SU-DHL-6 (cell line): ENCODE measurements at regions not wholly inside any gene's neighbourhood (a gene's known extent, or its start where the extent isn't known, plus 50 kb on each side); places are given as distances from the start of the nearest gene placed in this dataset.

Source experiments
- H2AFZ ChIP-seq: fragments of 200-600 bp; sonication (generic); 2 replicates; pipeline ENCODE4 v1.6.1; 2014; ENCODE audit warnings: low read depth, mild to moderate bottlenecking, moderate library complexity, mixed read lengths, antibody characterized with exemption, low read length; ENCODE audit not compliant: severe bottlenecking
- H3F3A ChIP-seq: fragments of 200-600 bp; shearing (Covaris generic); 2 replicates; pipeline ENCODE4 v1.6.0; 2016; ENCODE audit warnings: antibody characterized with exemption, mild to moderate bottlenecking; ENCODE audit not compliant: insufficient read depth
- H3K27ac ChIP-seq: fragments of 200-600 bp; sonication (generic); 2 replicates; pipeline ENCODE4 v1.5.1; 2016; ENCODE audit warnings: low read depth, mild to moderate bottlenecking, low read length, moderate library complexity, mixed read lengths
- H3K27me3 ChIP-seq: fragments of 200-600 bp; sonication (generic), shearing (Covaris generic); 2 replicates; pipeline ENCODE4 v1.6.0; 2014; ENCODE audit warnings: mild to moderate bottlenecking, low read length
- H3K36me3 ChIP-seq: fragments of 200-600 bp; sonication (generic); 2 replicates; pipeline ENCODE4 v1.6.1; 2014; ENCODE audit warnings: mild to moderate bottlenecking, low read length, mixed read lengths
- H3K4me2 ChIP-seq: fragments of 300-600, 200-600 bp; shearing (Covaris generic), sonication (generic); 2 replicates; pipeline ENCODE4 v1.6.0; 2014; ENCODE audit warnings: low read length, low read depth, mild to moderate bottlenecking; ENCODE audit not compliant: poor library complexity, severe bottlenecking
- H3K4me3 ChIP-seq: fragments of 200-600 bp; sonication (generic); 2 replicates; pipeline ENCODE4 v1.5.1; 2014; ENCODE audit warnings: antibody characterized with exemption, low read length, mild to moderate bottlenecking, mixed read lengths; ENCODE audit not compliant: insufficient read depth, poor library complexity, severe bottlenecking
- H3K79me2 ChIP-seq: fragments of 200-600 bp; sonication (generic); 2 replicates; pipeline ENCODE4 v1.6.1; 2014; ENCODE audit warnings: mild to moderate bottlenecking, low read length, moderate library complexity; ENCODE audit not compliant: insufficient read depth
- H3K9ac ChIP-seq: fragments of 200-600 bp; sonication (generic); 2 replicates; pipeline ENCODE4 v1.7.0; 2014; ENCODE audit warnings: mild to moderate bottlenecking, low read length
- H3K9me2 ChIP-seq: fragments of 200-600 bp; sonication (generic); replicated peaks from 2 replicates; pipeline ENCODE4 v1.6.1; 2014; ENCODE audit warnings: low read length; ENCODE audit not compliant: insufficient read depth
- H3K9me3 ChIP-seq: fragments of 200-600 bp; sonication (generic); 2 replicates; pipeline ENCODE4 v1.6.1; 2014; ENCODE audit warnings: low read length, mixed read lengths; ENCODE audit not compliant: insufficient read depth
- H4K20me1 ChIP-seq: fragments of 200-600 bp; sonication (generic); 2 replicates; pipeline ENCODE4 v1.6.1; 2014; ENCODE audit warnings: low read depth, mild to moderate bottlenecking, antibody characterized with exemption, low read length, moderate library complexity, mixed read lengths
- CTCF ChIP-seq: fragments of 200-600 bp; sonication (generic); IDR thresholded peaks from one replicate; pipeline ENCODE4 v1.5.1; 2017; ENCODE audit warnings: antibody characterized with exemption, mild to moderate bottlenecking, low read length, moderate library complexity; ENCODE audit not compliant: insufficient read depth, poor library complexity, severe bottlenecking
- EZH2phosphoT487 ChIP-seq: fragments of 200-600 bp; sonication (generic), shearing (Covaris generic); conservative IDR thresholded peaks from 2 replicates; pipeline ENCODE4 v1.6.1; 2018; ENCODE audit warnings: mild to moderate bottlenecking, antibody characterized with exemption, low read length, moderate library complexity, mixed read lengths

- H3K4me3 ChIP-seq: no peak overlapping the region
- no peaks in the 10 kb centered on the region for H3F3A ChIP-seq
- H3K9me3 ChIP-seq: 0 out of 2 replicates have a peak, but pooled peaks cover 3% of the 10 kb centered on the region
- no peaks in the 10 kb centered on the region; the same call in 1 of the 2 replicates for H3K36me3 ChIP-seq
- no peaks in the 10 kb centered on the region for H4K20me1 ChIP-seq
- H3K4me2 ChIP-seq: no peak overlapping the region
- no peaks in the 10 kb centered on the region for H3K9me2 ChIP-seq
- H3K27me3 ChIP-seq: no peaks in the 10 kb centered on the region
- no peak overlapping the region for H3K27ac ChIP-seq
- no peak overlapping the region for H3K9ac ChIP-seq
- no peaks in the 10 kb centered on the region for H3K79me2 ChIP-seq
- H2AFZ ChIP-seq: no peak overlapping the region
- TF ChIP-seq CTCF (no peak), EZH2phosphoT487 (no peak)
Measured at GRCh38 chr6:67345946-67346345, 1289.1 kb upstream of the ADGRB3 start.

- H3K27me3 ChIP-seq: no peaks in the 10 kb centered on the region
- H4K20me1 ChIP-seq: no peaks in the 10 kb centered on the region
- H3K36me3 ChIP-seq: no peaks in the 10 kb centered on the region
- H3K4me2 ChIP-seq: no peak overlapping the region
- no peak overlapping the region for H3K4me3 ChIP-seq
- no peak overlapping the region for H3K9ac ChIP-seq
- H3K27ac ChIP-seq: no peak overlapping the region
- no peaks in the 10 kb centered on the region for H3K9me2 ChIP-seq
- peak overlapping the region; percentile 16 for H2AFZ ChIP-seq
- H3F3A ChIP-seq: no peaks in the 10 kb centered on the region
- no peaks in the 10 kb centered on the region for H3K9me3 ChIP-seq
- TF ChIP-seq CTCF (no peak), EZH2phosphoT487 (no peak)
- no peaks in the 10 kb centered on the region for H3K79me2 ChIP-seq
Measured at GRCh38 chr6:67336014-67336413, 1299.1 kb upstream of the ADGRB3 start.

GRCh38 chr6:67331304-67331703 lies 1303.8 kb upstream of the ADGRB3 start:
- Histone ChIP-seq H3K4me3 (no peak overlapping the region), H3K79me2 (no peaks in the 10 kb centered on the region), H2AFZ (no peak overlapping the region), H3K27me3 (no peaks in the 10 kb centered on the region), H3K9me2 (no peaks in the 10 kb centered on the region), H3F3A (no peaks in the 10 kb centered on the region), H3K9me3 (no peaks in the 10 kb centered on the region), H3K9ac (no peak overlapping the region), H3K4me2 (no peak overlapping the region), H4K20me1 (no peaks in the 10 kb centered on the region), H3K27ac (no peak overlapping the region), H3K36me3 (0 out of 2 replicates have a peak, but pooled peaks cover 2% of the 10 kb centered on the region)
- no peak for TF ChIP-seq EZH2phosphoT487
- no peak for TF ChIP-seq CTCF

- Histone ChIP-seq H3K9me2 (no peaks in the 10 kb centered on the region), H3F3A (no peaks in the 10 kb centered on the region), H3K9ac (no peak overlapping the region), H3K36me3 (0 out of 2 replicates have a peak, but pooled peaks cover 2% of the 10 kb centered on the region), H4K20me1 (no peaks in the 10 kb centered on the region), H3K4me3 (no peak overlapping the region), H3K79me2 (no peaks in the 10 kb centered on the region), H3K9me3 (peaks cover 4% of the 10 kb centered on the region; the same call in 1 of the 2 replicates), H3K27me3 (no peaks in the 10 kb centered on the region), H3K27ac (no peak overlapping the region), H3K4me2 (no peak overlapping the region), H2AFZ (no peak overlapping the region)
- TF ChIP-seq CTCF (no peak), EZH2phosphoT487 (no peak)
Measured at GRCh38 chr6:67328269-67328668, 1306.8 kb upstream of the ADGRB3 start.
